Upper lobe of right lung (tissue), 1 donor: ENCODE measurements at regions not wholly inside any gene's neighbourhood (a gene's known extent, or its start where the extent isn't known, plus 50 kb on each side); places are given as distances from the start of the nearest gene placed in this dataset.

Experiments used
- ATAC-seq: fragments of 200-7000 bp; cut with Tn5 transposase; one replicate; pipeline ENCODE4 v1.9.1; 2020; ENCODE audit warnings: mild to moderate bottlenecking, moderate library complexity
- DNase-seq: peaks from one replicate; pipeline ENCODE4 v3.0.0-alpha.2; 2020
- H3K27ac ChIP-seq: fragments of 200-600 bp; one replicate; pipeline ENCODE4 v1.8.0; 2022
- H3K27me3 ChIP-seq: fragments of 200-600 bp; one replicate; pipeline ENCODE4 v1.8.0; 2022; ENCODE audit warnings: mild to moderate bottlenecking
- H3K36me3 ChIP-seq: fragments of 200-600 bp; one replicate; pipeline ENCODE4 v1.8.0; 2022
- H3K4me1 ChIP-seq: fragments of 200-600 bp; one replicate; pipeline ENCODE4 v1.8.0; 2022
- H3K4me3 ChIP-seq: fragments of 200-600 bp; one replicate; pipeline ENCODE4 v1.8.0; 2022; ENCODE audit warnings: mild to moderate bottlenecking
- H3K9me3 ChIP-seq: fragments of 200-600 bp; one replicate; pipeline ENCODE4 v1.8.0; 2022
- intact Hi-C: fragments of 100-400 bp; cut with DNase I; formaldehyde crosslinking; loops from one replicate; pipeline ENCODE4 v1.11.0; 2022
- TF ChIP-seq, protein P1 (sequence below): fragments of 200-600 bp; IDR thresholded peaks from one replicate; pipeline ENCODE4 v1.8.0; 2022; ENCODE audit warnings: antibody characterized with exemption
- donor health status: DM: no; HTN: yes; CAD: no; lungs with severe emphysema.

DNA sequence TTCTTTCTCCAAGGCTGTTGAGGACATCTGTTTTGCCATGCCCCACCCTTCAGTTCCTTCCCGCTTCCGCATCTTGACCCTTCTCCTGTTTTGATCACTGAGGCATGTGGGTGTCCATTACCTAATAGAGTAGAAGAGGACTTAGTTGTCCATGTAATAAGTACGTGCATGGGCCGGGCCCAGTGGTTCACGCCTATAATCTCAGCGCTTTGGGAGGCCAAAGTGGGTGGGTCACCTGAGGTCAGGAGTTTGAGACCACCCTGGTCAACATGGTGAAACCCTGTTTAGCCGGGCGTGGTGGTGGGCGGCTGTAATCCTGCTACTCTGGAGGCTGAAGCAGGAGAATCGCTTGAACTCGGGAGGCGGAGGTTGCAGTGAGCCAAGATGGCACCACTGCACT is 637.8 kb upstream of the EEF2KMT start:
- Histone ChIP-seq H3K27ac (no peak overlapping the region), H3K27me3 (no peaks in the 10 kb centered on the region), H3K9me3 (no peaks in the 10 kb centered on the region), H3K4me3 (no peak overlapping the region), H3K36me3 (no peaks in the 10 kb centered on the region), H3K4me1 (no peaks in the 10 kb centered on the region)
- intact Hi-C loops: no loop called here
- DNase-seq: no peak
- TF ChIP-seq, protein P1, sequence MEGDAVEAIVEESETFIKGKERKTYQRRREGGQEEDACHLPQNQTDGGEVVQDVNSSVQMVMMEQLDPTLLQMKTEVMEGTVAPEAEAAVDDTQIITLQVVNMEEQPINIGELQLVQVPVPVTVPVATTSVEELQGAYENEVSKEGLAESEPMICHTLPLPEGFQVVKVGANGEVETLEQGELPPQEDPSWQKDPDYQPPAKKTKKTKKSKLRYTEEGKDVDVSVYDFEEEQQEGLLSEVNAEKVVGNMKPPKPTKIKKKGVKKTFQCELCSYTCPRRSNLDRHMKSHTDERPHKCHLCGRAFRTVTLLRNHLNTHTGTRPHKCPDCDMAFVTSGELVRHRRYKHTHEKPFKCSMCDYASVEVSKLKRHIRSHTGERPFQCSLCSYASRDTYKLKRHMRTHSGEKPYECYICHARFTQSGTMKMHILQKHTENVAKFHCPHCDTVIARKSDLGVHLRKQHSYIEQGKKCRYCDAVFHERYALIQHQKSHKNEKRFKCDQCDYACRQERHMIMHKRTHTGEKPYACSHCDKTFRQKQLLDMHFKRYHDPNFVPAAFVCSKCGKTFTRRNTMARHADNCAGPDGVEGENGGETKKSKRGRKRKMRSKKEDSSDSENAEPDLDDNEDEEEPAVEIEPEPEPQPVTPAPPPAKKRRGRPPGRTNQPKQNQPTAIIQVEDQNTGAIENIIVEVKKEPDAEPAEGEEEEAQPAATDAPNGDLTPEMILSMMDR: no peak
- no peak for ATAC-seq

DNA sequence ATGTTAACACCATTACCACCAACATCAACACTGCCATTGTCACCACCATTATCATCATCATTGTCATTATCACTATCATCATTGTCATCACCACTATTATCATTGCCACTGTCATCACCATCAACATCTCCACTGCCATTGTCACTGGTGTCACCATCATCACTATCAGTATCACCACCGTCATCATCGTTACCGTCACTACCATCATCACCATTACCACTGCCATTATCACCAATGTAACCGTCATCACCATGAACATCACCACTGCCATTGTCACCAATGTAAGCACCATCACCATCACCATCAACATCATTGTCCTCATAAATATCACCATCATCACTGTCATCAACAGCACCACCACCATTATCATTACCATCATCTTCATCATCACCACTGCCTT is 633.2 kb upstream of the EEF2KMT start:
- Histone ChIP-seq H3K27ac (no peak overlapping the region), H3K4me3 (no peak overlapping the region), H3K36me3 (no peaks in the 10 kb centered on the region), H3K9me3 (no peaks in the 10 kb centered on the region), H3K4me1 (no peaks in the 10 kb centered on the region), H3K27me3 (no peaks in the 10 kb centered on the region)
- DNase-seq (no peak), ATAC-seq (no peak)
- TF ChIP-seq, protein P1: no peak
- intact Hi-C loops: no loop called here

DNA sequence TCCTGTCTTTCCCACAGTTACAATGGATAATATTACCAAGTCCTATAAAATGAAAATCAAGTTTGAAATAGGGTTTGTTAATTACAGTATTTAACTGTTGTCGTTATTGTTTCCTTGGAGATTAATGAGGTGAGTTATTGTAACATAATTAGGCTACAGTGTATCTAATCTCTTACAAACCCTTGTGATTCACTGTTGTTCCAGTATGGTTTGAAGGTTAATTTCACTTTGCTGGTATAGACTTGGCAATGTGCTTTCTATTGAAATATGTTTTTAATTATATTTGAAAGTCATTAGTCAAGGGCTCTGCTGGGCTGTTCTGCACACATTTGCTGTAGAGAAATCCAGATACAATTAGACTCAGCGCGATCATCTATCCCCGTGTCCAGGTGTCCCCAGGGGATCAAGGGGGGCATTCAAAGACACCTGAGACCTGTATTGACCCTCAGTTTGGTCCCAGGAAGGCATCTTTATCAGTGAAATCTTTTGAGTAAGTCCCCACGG is 624.6 kb upstream of the EEF2KMT start:
- no peak overlapping the region for H3K27ac ChIP-seq
- no peak for DNase-seq

DNA sequence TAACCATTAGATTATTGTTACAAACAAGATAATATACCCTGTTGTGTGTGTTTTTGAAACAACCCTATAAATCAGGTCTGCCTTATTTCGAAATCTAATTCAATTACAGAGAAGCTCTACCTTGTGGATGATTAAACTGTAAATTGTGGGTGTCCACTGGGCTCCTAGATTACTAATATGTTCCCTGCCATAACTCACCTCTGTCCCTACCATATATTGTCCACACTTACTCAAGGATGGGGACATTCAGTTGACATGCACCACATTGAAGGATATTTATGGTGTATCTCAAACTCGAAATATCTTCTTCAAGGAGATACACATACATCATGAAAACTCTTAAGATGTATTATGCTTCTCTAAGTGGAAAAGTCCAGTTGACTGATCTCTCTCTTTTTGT is 617.6 kb upstream of the EEF2KMT start:
- no peak overlapping the region for H3K27ac ChIP-seq
- DNase-seq: no peak
- TF ChIP-seq, protein P1: no peak
- H3K9me3 ChIP-seq: no peaks in the 10 kb centered on the region
- no peaks in the 10 kb centered on the region for H3K4me1 ChIP-seq
- ATAC-seq: no peak
- no peak overlapping the region for H3K4me3 ChIP-seq
- no peaks in the 10 kb centered on the region for H3K27me3 ChIP-seq
- intact Hi-C loops: no loop called here
- H3K36me3 ChIP-seq: no peaks in the 10 kb centered on the region

More for the DNA sequence above, 624.6 kb upstream of the EEF2KMT start:
- intact Hi-C loops: no loop called here
- no peaks in the 10 kb centered on the region for H3K27me3 ChIP-seq
- no peaks in the 10 kb centered on the region for H3K36me3 ChIP-seq
- TF ChIP-seq, protein P1: no peak
- H3K4me1 ChIP-seq: no peaks in the 10 kb centered on the region
- no peak for ATAC-seq
- no peaks in the 10 kb centered on the region for H3K9me3 ChIP-seq
- no peak overlapping the region for H3K4me3 ChIP-seq

DNA sequence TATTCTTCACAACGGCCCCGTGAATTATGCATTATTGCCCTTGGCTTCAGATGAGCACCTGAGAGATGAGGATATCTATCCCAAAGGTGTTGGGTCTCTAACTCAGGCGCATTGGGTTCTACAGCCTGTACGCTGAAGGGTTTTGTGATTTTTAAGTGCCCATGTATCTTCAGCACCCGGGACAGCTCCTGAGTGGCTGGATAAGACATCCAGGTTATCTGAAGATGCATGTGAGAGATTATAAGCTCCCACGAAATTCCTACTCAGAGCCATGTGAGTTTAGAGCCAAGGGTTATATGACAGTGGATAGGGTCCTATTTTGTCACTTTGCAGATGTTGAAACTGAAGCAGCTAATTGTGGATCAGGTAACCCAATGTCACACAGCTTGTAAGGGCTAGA is 612.3 kb upstream of the EEF2KMT start:
- Histone ChIP-seq H3K4me3 (no peak overlapping the region), H3K27ac (no peak overlapping the region), H3K36me3 (no peaks in the 10 kb centered on the region), H3K27me3 (no peaks in the 10 kb centered on the region), H3K4me1 (no peaks in the 10 kb centered on the region), H3K9me3 (no peaks in the 10 kb centered on the region)
- ATAC-seq: no peak
- TF ChIP-seq, protein P1: no peak
- DNase-seq: no peak
- intact Hi-C loops: no loop called here

DNA sequence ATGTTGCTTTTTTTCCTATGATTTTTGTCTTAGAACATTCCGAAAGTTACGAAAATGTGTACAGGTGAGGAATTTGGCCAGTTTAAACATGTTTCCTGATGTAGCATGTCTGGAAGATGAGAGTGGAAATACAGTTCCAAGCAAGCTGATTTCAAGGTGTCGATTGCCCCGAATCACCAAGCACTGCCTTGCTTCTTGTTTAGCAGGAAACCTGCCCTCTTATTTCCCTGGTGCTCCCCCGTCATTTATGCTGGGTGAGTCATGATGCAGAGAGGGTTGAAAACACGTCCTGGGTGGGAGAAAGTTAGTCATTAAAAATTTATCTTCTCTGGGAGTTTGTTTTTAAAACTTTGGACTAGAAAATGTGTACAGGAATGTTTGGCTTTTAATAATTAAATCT is 608.6 kb upstream of the EEF2KMT start:
- H3K27ac ChIP-seq: no peak overlapping the region
- intact Hi-C loops: no loop called here

More for the DNA sequence above, 608.6 kb upstream of the EEF2KMT start:
- Histone ChIP-seq H3K36me3 (no peaks in the 10 kb centered on the region), H3K4me1 (no peaks in the 10 kb centered on the region), H3K27me3 (no peaks in the 10 kb centered on the region), H3K4me3 (no peak overlapping the region), H3K9me3 (no peaks in the 10 kb centered on the region)
- ATAC-seq (no peak), DNase-seq (no peak)
- TF ChIP-seq, protein P1: no peak
